Head of caudate nucleus (tissue), 42 donors: ENCODE measurements at regions not wholly inside any gene's neighbourhood (a gene's known extent, or its start where the extent isn't known, plus 50 kb on each side); places are given as distances from the start of the nearest gene placed in this dataset.

Source experiments
- DNase-seq, 42 donors: peaks; one replicate each; pipeline versions ENCODE4 v3.0.0 to v3.0.0-alpha.2; 2020 to 2021; ENCODE audit warnings: mixed read lengths in 7 of 42
- intact Hi-C: fragments of 100-400 bp; cut with DNase I; formaldehyde crosslinking; loops from one replicate; pipeline ENCODE4 v1.15.0; 2022

DNA sequence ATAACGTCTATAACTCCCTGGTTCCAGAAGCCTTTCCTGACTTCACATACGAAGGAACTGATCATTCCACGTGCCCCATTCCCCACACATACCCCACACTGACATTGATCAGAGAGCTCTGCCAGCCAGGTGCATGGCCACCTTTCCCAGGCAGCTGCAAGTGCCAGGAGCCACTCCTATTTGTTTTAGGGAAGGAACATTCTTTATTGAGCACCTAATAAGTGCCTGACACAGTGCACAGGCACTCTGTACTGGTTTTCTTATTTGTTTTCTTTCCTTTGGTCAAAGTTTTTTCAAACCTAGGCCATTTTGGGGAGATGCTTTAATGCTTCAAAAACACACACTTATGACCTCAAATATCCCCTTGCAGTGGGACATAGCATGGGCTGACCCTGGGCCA is 50.0 kb downstream of the PITPNM2 start:
- DNase-seq, result no peak
- intact Hi-C loops, result no loop called here

GRCh38 chr12:123100450-123100849 is 50.4 kb downstream of the PITPNM2 start:
- intact Hi-C loops, result no loop called here
- DNase-seq, result no peak

GRCh38 chr12:123099560-123100192 is 51.2 kb downstream of the PITPNM2 start:
- intact Hi-C loops, result no loop called here
- peak in 8 of 42 donors; percentile 24 to 73 (median 46) for DNase-seq

GRCh38 chr12:123098780-123099179 is 52.1 kb downstream of the PITPNM2 start:
- DNase-seq, result no peak
- intact Hi-C loops, result no loop called here

GRCh38 chr12:123097561-123098084 is 53.3 kb downstream of the PITPNM2 start:
- intact Hi-C loops, result no loop called here
- no peak for DNase-seq

DNA sequence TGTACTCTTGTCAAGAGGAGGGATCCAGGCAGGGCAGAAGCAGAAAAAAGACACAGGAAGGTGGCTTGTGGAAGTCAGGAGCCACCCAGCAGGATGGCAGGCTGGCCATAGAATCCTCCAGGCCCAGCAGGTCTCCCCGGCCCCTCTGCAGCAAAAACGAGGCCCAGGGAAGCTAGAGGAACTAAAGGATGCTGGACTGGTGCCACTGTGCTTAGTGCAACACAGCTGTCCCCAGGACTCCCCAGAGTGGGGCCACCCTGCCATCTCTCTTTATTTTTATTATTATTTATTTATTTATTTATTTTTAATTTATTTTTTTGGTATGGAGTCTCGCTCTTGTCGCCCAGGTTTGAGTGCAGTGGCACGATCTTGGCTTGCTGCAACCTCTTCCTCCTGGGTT is 54.1 kb downstream of the PITPNM2 start:
- intact Hi-C loops, result no loop called here
- DNase-seq, result no peak

GRCh38 chr12:123096182-123096581 is 54.7 kb downstream of the PITPNM2 start:
- intact Hi-C loops, result no loop called here
- DNase-seq, result peak in 1 of 42 donors; percentile 36

- peak; percentile 41 to 95 (median 78) for DNase-seq
- intact Hi-C loops, result no loop called here
Observed at GRCh38 chr12:123095078-123095881, 55.6 kb downstream of the PITPNM2 start.

GRCh38 chr12:123094349-123095077 is 56.4 kb downstream of the PITPNM2 start:
- intact Hi-C loops, result no loop called here
- no peak for DNase-seq

- intact Hi-C loops, result no loop called here
Observed at GRCh38 chr12:123092866-123093265, 58.0 kb downstream of the PITPNM2 start.

GRCh38 chr12:123091230-123092150 is 59.4 kb downstream of the PITPNM2 start:
- intact Hi-C loops, result no loop called here
- DNase-seq, result no peak

More at GRCh38 chr12:123092866-123093265, 58.0 kb downstream of the PITPNM2 start:
- DNase-seq, result no peak

GRCh38 chr12:123089631-123090353 is 61.1 kb downstream of the PITPNM2 start:
- intact Hi-C loops, result no loop called here
- DNase-seq, result no peak

DNA sequence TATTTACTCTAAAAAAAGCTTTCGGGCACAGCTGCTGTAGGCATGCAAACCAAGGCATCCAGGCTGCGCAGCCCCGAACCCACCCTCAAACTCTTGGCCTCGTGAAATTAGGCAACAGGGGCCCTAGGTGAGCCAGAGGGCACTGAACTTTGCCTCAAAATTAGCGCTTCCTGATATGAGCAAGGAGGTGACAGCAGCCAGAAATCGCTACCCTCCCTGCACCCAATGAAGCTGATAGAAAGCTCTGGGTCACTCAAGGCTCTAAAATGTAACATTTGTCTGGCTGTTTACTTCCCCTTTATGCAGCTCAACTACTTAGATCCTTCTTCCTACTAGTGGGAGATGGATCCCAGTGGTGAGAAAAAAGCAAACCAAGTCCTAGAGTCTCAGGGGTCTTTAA is 61.8 kb downstream of the PITPNM2 start:
- intact Hi-C loops, result no loop called here
- no peak for DNase-seq

- intact Hi-C loops, result no loop called here
- DNase-seq, result peak in 3 of 42 donors; percentile 39 to 67 (median 46)
Observed at GRCh38 chr12:123085730-123086487, 65.0 kb downstream of the PITPNM2 start.

DNA sequence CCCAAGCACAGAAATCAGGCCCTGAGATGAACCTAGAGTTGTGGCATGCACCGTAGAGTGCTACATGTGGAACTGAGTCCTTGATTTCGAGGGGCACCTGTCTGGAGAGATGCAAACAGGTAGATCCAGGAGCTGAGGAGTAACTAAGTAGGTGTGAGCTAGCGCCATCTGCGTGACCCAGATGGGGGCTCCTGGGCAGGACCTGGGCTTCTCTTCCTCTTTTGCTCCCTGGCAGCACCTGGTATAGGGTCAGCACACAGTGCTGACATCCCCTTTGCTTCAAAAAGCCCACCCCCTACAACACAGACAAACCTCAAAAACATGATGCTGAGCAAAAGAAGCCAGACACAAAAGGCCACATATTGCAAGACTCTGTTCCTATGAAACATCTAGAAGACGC is 65.8 kb downstream of the PITPNM2 start:
- intact Hi-C loops, result no loop called here
- DNase-seq, result no peak

- intact Hi-C loops, result no loop called here
- DNase-seq, result no peak
Observed at GRCh38 chr12:123083661-123084571, 67.0 kb downstream of the PITPNM2 start.
